ENCODE measurements at regions not wholly inside any gene's neighbourhood (a gene's known extent, or its start where the extent isn't known, plus 50 kb on each side); places are given as distances from the start of the nearest gene placed in this dataset.

GRCh38 chr20:22390543-22390903, 193.8 kb downstream of the FOXA2 start:
- H3K27me3 ChIP-seq (ENCODE audit: control insufficient read depth in 2 of 2, insufficient read depth in 2 of 2, low read length in 2 of 2): no peaks in the 10 kb centered on the region
- no CpG with 5 or more reads among the region's 5 CpGs for WGBS (ENCODE audit: insufficient coverage)
- no peak overlapping the region for H3K9ac ChIP-seq (ENCODE audit: insufficient read depth, low read length, poor library complexity, severe bottlenecking)
- H3K4me3 ChIP-seq (replicated peaks in 1 of 3; ENCODE audit: low read depth in 2 of 3, low read length in 3 of 3): no peak overlapping the region
- no peaks in the 10 kb centered on the region for H3K4me1 ChIP-seq (ENCODE audit: control insufficient read depth in 1 of 2, insufficient read depth in 2 of 2, low read length in 2 of 2)
- no peak for TF ChIP-seq CTCF (IDR thresholded peaks at IDR 0.05)
- H3K4me2 ChIP-seq (replicated peaks; ENCODE audit: extremely low read depth, low read length, poor library complexity, severe bottlenecking): no peak overlapping the region
- no peaks in the 10 kb centered on the region for H3K9me3 ChIP-seq (replicated peaks in 1 of 2; ENCODE audit: control insufficient read depth in 1 of 2, insufficient read depth in 1 of 2, low read length in 2 of 2)
- H3K79me2 ChIP-seq (ENCODE audit: insufficient read depth, low read length): no peaks in the 10 kb centered on the region
- H3K27me3 Mint-ChIP-seq (ENCODE audit: low read depth in 3 of 3): peaks cover 1 to 8% (median 1%) of the 10 kb centered on the region in 3 donors
- intact Hi-C loops (cut with micrococcal nuclease): no loop called here
- H4K20me1 ChIP-seq (ENCODE audit: insufficient read depth, low read length): no peaks in the 10 kb centered on the region
- H3K36me3 Mint-ChIP-seq: no peaks in the 10 kb centered on the region
- no peak overlapping the region for H3K27ac Mint-ChIP-seq
- H3K4me3 Mint-ChIP-seq: no peak overlapping the region
- no peaks in the 10 kb centered on the region for H3K36me3 ChIP-seq (replicated peaks in 1 of 2; ENCODE audit: control insufficient read depth in 1 of 2, insufficient read depth in 2 of 2, low read length in 2 of 2)
- DNase-seq: no peak
- no peaks in the 10 kb centered on the region for H3K9me3 Mint-ChIP-seq
- H3K27ac ChIP-seq (ENCODE audit: low read depth in 1 of 2, low read length in 2 of 2): no peak overlapping the region
- H2AFZ ChIP-seq (ENCODE audit: insufficient read depth, low read depth, low read length, poor library complexity, severe bottlenecking): no peak overlapping the region
- H3K4me1 Mint-ChIP-seq: no peaks in the 10 kb centered on the region

- no peak for TF ChIP-seq CTCF (IDR thresholded peaks at IDR 0.05)
- intact Hi-C loops (cut with micrococcal nuclease): no loop called here
- no peak overlapping the region for H3K4me3 ChIP-seq (replicated peaks in 1 of 3; ENCODE audit: low read depth in 2 of 3, low read length in 3 of 3)
- H3K27ac ChIP-seq (ENCODE audit: low read depth in 1 of 2, low read length in 2 of 2): no peak overlapping the region
- 97% methylated on average over 7 of the region's 8 CpGs for WGBS (ENCODE audit: insufficient coverage)
- H3K36me3 Mint-ChIP-seq: no peaks in the 10 kb centered on the region
- no peaks in the 10 kb centered on the region for H3K36me3 ChIP-seq (replicated peaks in 1 of 2; ENCODE audit: control insufficient read depth in 1 of 2, insufficient read depth in 2 of 2, low read length in 2 of 2)
- H3K9ac ChIP-seq (ENCODE audit: insufficient read depth, low read length, poor library complexity, severe bottlenecking): no peak overlapping the region
- H3K79me2 ChIP-seq (ENCODE audit: insufficient read depth, low read length): no peaks in the 10 kb centered on the region
- no peaks in the 10 kb centered on the region for H3K9me3 ChIP-seq (replicated peaks in 1 of 2; ENCODE audit: control insufficient read depth in 1 of 2, insufficient read depth in 1 of 2, low read length in 2 of 2)
- H2AFZ ChIP-seq (ENCODE audit: insufficient read depth, low read depth, low read length, poor library complexity, severe bottlenecking): no peak overlapping the region
- no peak overlapping the region for H3K4me3 Mint-ChIP-seq
- no peaks in the 10 kb centered on the region for H3K27me3 ChIP-seq (ENCODE audit: control insufficient read depth in 2 of 2, insufficient read depth in 2 of 2, low read length in 2 of 2)
- H3K4me2 ChIP-seq (replicated peaks; ENCODE audit: extremely low read depth, low read length, poor library complexity, severe bottlenecking): no peak overlapping the region
- peaks cover 0 to 2% (median 0%) of the 10 kb centered on the region in 7 donors for H3K9me3 Mint-ChIP-seq
- peaks cover 1 to 6% (median 1%) of the 10 kb centered on the region in 3 donors for H3K27me3 Mint-ChIP-seq (ENCODE audit: low read depth in 3 of 3)
- DNase-seq: no peak
- no peaks in the 10 kb centered on the region for H4K20me1 ChIP-seq (ENCODE audit: insufficient read depth, low read length)
- peaks cover 3% of the 10 kb centered on the region for H3K4me1 Mint-ChIP-seq
- H3K27ac Mint-ChIP-seq: no peak overlapping the region
- H3K4me1 ChIP-seq (ENCODE audit: control insufficient read depth in 1 of 2, insufficient read depth in 2 of 2, low read length in 2 of 2): no peaks in the 10 kb centered on the region
Measured at GRCh38 chr20:22389836-22390542, 194.4 kb downstream of the FOXA2 start.

All from CD14-positive monocyte (primary cell).